AML-193 (cell line): ENCODE measurements at regions not wholly inside any gene's neighbourhood (a gene's known extent, or its start where the extent isn't known, plus 50 kb on each side); places are given as distances from the start of the nearest gene placed in this dataset.
"Not testable (repeated sequence)": the region's sequence is repeated elsewhere in the genome, so short reads cannot be mapped to it uniquely, and the experiment has no call there.

Experiments used
- DNase-seq, 2 experiments: peaks; one replicate each; lab custom pipeline; 2025; lab: John Stamatoyannopoulos, UW

- no peak for DNase-seq
Observed at GRCh38 chr9:85487872-85488271, 253.9 kb downstream of the AGTPBP1 start.

- no peak for DNase-seq
Observed at GRCh38 chr9:85484235-85484634, 257.5 kb downstream of the AGTPBP1 start.

DNA sequence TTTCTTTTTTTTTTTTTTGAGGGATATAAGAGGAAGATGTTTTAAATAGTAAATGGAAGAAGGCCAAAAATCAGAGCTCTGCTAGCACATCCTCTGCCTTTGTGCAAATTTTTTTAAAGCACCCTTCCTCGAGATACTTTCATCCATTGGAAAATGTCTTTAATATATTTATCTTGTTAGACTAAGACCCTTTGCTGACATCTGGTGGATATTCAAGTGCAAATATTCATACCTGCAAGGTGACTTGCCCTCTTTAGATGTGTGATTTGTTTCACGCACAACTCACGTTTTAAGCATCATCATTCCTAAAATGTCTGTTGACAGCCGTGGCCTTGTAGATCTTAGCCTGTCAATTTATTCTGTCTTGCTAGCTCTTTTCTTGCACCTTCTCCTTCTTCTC lies 258.5 kb downstream of the AGTPBP1 start:
- DNase-seq: no peak

DNA sequence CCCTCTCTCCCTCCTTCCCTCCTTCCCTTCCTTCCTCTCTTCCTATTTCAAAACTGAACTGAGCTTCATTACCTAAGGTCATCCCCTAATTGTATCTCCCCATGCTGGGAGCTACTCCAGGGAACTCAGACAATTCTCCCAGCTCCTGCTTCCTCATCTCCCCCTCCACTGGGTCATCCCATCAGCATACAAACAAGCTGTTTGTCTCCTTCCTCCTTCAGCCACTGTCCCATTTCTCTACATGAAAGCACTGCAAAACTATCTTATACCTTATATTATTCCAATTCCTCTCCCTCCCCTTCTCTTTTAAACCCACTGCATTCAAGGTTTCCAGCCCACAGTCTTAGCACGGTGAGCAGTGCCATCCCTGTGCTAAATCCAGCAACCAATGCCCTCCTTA lies 262.4 kb downstream of the AGTPBP1 start:
- DNase-seq: no peak

GRCh38 chr9:85478847-85479246 lies 262.9 kb downstream of the AGTPBP1 start:
- DNase-seq: no peak

DNA sequence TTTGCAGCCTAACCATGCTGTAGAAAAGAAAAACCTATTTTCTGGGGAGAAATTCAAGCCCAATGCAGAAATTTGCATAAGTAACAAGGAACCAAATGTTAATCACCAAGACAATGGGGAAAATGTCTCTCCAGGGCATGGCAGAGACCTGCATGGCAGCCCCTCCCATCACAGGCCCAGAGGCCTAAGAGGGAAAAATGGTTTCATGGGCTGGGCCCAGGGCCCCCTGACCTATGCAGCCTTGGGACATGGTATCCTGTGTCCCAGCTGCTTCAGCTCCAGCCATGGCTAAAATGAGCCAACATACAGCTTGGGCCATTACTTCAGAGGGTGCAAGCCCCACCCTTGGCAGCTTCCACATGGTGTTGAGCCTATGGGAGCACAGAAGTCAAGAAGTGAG lies 266.9 kb downstream of the AGTPBP1 start:
- DNase-seq: not testable (repeated sequence)

DNA sequence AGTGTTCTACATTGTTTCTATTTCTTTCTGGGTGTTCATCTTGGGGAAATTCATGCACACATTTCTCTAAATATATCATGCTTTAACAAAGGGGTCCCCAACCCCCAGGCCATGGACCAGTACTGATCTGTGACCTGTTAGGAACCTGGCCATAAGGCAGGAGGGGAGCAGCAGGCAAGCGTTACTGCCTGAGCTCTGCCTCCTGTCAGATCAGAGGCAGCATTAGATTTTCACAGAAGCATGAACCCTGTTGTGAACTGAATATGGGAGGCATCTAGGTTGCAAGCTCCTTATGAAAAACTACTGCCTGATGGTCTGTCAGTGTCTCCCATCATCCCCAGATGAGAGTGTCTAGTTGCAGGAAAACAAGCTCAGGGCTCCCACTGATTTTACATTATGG lies 270.0 kb downstream of the AGTPBP1 start:
- no peak for DNase-seq

DNA sequence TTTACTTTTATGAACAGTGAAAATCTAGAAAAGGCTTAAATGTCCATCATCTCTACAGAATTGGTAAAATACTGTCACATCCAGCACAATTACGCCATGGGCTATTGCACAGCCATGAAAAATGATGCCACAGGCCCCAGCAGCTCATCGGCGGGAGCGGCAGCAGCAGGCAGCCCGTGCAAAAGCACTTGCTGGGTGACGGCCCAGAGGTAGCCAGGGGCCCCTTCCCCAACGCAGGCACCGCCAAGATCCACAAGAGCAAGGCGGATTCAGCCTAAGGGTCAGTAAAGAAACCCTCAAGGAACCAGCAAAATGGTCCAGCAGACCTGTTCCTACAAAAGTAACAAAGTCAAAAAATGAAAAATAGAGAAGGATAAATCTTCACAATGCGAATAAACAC lies 272.7 kb downstream of the AGTPBP1 start:
- no peak for DNase-seq

GRCh38 chr9:85466834-85467233 lies 274.9 kb downstream of the AGTPBP1 start:
- DNase-seq: no peak

DNA sequence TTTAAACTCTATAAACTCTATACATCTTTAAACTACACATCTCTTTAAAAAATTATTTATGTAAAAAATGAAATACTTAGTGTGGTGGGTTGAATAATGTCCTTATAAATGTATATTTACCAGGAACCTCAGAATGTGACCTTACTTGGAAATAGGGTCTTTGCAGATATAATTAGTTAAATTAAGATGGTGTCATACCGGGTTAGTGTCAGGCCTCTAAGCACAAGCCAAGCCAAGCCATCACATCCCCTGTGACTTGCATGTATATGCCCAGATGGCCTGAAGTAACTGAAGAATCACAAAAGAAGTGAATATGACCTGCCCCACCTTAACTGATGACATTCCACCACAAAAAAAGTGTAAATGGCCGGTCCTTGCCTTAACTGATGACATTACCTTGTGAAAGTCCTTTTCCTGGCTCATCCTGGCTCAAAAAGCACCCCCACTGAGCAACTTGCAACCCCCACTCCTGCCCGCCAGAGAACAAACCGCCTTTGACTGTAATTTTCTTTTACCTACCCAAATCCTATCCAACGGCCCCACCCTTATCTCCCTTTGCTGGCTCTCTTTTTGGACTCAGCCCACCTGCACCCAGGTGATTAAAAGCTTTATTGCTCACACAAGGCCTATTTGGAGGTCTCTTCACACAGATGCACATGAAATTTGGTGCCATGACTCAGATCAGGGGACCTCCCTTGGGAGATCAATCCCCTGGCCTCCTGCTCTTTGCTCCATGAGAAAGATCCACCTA lies 283.5 kb downstream of the AGTPBP1 start:
- DNase-seq: not testable (repeated sequence)

DNA sequence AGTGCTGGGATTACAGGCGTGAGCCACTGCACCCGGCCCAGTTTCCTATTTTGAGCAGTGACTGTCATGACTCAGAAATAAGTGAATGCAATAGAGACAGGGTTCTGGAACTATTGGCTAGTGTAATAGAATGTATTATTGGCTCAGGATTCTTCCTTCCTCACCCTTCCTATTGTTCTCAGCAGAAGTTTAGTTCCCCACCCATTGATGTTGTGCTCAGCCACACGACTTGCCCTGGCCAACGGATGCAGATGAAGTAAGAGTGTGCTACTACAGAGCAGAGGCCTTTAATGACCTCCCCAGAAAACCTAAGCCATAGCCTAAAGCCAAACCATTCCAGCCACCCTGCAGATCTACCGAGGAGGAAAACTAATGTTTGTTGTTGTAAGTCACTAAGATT lies 287.9 kb downstream of the AGTPBP1 start:
- no peak for DNase-seq

DNA sequence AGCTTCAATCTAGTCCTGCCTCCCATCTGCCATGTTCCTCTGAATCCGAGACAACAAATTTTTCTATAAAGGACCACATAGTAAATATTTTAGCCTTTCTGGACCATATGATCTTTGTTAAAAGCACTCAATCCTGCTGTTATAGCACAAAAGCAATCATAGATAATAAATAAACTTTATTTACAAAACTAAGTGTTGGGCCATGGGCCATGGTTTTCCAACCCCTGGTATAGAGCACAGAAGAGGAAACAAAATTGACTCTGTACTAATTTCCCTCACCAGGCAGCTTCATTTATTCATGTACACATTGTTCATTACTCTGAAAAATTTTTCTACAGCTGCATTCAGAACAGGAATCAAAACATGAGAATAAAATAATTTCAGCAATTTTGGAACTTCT lies 288.9 kb downstream of the AGTPBP1 start:
- DNase-seq: no peak

GRCh38 chr9:85451680-85452079 lies 290.1 kb downstream of the AGTPBP1 start:
- DNase-seq: no peak

DNA sequence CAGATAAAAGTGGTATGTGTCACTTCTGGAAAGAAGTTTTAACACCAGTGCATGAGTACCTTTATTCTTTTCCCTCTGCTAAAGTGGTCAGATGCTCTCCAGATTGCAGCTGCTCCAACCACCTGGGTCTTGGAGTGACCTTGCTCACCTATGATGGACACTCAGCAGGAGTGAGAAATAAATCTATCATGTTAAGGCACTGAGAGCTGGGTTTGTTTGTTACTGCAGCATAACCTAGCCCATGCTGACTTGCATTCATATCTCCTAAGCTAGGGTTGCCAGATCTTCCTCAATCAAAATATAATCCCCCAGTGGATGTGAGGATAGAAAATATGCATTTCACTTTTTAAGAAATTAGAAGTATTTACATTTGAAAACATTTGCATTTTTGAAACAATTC lies 295.9 kb downstream of the AGTPBP1 start:
- no peak for DNase-seq

DNA sequence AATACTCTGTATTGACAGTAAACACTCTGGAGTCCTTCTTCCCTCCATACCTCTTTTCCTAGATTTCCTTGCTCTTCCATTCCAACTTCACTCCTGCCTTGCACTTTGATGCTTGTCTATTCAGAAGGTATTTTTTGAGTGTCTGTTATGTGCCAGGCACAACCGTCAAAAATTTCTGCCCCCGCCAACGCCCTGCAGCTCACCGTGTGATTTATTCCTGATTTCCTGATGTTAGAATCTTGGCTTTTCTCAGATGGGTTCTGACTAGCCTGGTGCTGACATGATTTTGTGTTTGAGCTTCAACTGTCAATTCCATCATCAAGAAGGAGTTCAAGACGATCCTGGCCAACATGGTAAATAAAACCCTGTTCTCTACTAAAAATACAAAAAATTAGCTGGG lies 297.5 kb downstream of the AGTPBP1 start:
- no peak for DNase-seq

GRCh38 chr9:85443190-85443598 lies 298.6 kb downstream of the AGTPBP1 start:
- no peak for DNase-seq

DNA sequence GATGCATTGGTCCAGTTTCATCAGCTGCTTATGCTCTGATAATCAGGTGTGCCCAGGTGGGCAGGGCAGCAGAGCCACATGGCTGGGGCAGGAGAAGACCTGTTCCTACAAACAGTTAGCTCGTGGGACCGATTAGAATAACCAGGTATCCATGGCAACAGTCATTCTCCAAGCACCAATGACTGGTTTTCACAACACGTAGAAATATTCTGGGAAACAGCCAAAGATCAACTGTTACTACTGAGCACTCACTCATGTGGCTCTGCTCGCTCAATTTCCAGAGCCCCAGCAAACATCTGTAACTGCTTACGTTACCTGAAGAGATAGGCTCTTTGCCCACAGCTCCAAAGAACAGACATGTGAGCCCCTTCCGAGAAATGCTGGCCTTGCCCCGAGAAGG lies 302.0 kb downstream of the AGTPBP1 start:
- DNase-seq: no peak

GRCh38 chr9:85433956-85434355 lies 307.8 kb downstream of the AGTPBP1 start:
- DNase-seq: not testable (repeated sequence)

- DNase-seq: not testable (repeated sequence)
Observed at GRCh38 chr9:85433551-85433950, 308.2 kb downstream of the AGTPBP1 start.

DNA sequence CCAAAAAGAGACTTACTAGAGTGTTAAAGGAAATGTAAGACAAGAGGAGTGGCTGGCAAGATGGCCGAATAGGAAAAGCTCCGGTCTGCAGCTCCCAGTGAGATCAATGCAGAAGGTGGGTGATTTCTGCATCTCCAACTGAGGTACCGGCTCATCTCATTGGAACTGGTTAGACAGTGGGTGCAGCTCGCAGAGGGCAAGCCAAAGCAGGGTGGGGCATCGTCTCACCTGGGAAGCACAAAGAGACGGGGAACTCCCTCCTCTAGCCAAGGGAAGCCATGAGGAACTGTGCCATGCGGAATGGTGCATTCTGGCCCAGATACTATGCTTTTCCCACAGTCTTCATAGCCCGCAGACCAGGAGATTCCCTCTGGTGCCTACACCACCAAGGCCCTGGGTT lies 308.7 kb downstream of the AGTPBP1 start:
- no peak for DNase-seq

GRCh38 chr9:85432599-85432998 lies 309.2 kb downstream of the AGTPBP1 start:
- no peak for DNase-seq

DNA sequence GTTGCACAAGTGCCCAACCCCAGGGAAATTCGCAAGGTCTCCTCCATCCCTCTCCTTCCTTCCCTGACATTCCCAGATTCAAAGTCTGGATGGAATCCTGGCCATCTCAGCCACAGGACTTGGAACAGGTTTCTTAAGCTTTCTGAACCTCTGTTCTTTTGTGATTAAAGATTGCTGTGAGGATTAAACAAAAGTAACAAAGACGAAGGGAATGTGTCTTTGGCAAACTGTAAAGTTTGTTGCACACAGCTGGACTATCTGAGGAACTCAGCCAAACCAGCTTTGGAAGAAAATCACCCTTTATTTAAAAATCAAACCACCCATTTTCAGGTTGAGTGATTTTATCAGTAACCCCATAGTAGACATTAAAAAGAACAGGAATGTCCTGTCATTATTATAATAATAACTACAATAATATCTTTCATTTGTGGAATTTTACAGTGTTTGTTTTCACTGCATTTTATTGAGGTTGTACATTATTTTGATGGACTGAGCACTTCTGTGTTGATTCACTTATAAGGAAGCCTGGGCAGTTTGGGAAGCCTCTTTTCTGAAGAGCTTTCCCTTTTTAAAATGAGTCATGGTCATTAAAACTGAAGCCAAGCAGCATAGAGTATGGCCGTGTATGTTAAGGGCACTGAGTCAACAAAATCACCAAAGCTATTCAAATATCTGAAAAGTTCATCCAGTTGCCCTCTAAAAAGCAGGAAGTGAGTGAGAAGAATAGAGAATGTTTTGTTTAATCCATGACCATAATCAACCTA lies 310.2 kb downstream of the AGTPBP1 start:
- no peak for DNase-seq

GRCh38 chr9:85430659-85431338 lies 311.0 kb downstream of the AGTPBP1 start:
- no peak for DNase-seq
